ENCODE measurements at regions not wholly inside any gene's neighbourhood (a gene's known extent, or its start where the extent isn't known, plus 50 kb on each side); places are given as distances from the start of the nearest gene placed in this dataset.

- TF ChIP-seq CTCF (IDR thresholded peaks at IDR 0.05) (no peak), POLR2A (IDR thresholded peaks at IDR 0.05) (no peak)
Measured at GRCh38 chr6:134627707-134628106, 309.8 kb upstream of the SGK1 start.

Measured in heart left ventricle (tissue), 13 donors.